ENCODE measurements at regions not wholly inside any gene's neighbourhood (a gene's known extent, or its start where the extent isn't known, plus 50 kb on each side); places are given as distances from the start of the nearest gene placed in this dataset.

DNA sequence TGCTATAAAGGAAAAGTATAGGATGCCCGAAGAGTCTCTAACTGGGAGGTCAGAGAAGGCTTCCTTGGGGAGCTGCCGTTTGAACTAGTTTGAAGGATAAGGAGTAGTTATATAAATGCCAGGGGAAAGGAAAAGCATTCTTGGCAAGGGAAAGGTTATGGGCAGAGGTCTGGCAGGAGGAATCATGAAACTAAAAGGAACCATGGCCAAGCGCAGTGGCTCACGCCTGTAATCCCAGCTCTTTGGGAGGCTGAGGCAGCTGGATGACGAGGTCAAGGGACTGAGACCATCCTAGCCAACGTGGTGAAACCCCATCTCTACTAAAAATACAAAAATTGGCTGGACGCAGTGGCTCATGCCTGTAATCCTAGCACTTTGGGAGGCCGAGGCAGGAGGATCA lies 66.8 kb upstream of the EPCAM start:
- Histone ChIP-seq H3K27me3 (no peaks in the 10 kb centered on the region), H3K27ac (no peak overlapping the region), H3K4me3 (no peak overlapping the region), H3K36me3 (no peaks in the 10 kb centered on the region), H3K4me1 (peaks cover 0 to 73% (median 0%) of the 10 kb centered on the region in 9 donors), H3K9me3 (no peaks in the 10 kb centered on the region)
- TF ChIP-seq, protein P1, sequence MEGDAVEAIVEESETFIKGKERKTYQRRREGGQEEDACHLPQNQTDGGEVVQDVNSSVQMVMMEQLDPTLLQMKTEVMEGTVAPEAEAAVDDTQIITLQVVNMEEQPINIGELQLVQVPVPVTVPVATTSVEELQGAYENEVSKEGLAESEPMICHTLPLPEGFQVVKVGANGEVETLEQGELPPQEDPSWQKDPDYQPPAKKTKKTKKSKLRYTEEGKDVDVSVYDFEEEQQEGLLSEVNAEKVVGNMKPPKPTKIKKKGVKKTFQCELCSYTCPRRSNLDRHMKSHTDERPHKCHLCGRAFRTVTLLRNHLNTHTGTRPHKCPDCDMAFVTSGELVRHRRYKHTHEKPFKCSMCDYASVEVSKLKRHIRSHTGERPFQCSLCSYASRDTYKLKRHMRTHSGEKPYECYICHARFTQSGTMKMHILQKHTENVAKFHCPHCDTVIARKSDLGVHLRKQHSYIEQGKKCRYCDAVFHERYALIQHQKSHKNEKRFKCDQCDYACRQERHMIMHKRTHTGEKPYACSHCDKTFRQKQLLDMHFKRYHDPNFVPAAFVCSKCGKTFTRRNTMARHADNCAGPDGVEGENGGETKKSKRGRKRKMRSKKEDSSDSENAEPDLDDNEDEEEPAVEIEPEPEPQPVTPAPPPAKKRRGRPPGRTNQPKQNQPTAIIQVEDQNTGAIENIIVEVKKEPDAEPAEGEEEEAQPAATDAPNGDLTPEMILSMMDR (IDR thresholded peaks at IDR 0.05) = no peak
- WGBS, 2 donors = 78 to 86% methylated on average over 8 of the region's 8 CpGs
- no peak for DNase-seq
- no peak for ATAC-seq
- intact Hi-C loops (cut with DNase I) = no loop called here

DNA sequence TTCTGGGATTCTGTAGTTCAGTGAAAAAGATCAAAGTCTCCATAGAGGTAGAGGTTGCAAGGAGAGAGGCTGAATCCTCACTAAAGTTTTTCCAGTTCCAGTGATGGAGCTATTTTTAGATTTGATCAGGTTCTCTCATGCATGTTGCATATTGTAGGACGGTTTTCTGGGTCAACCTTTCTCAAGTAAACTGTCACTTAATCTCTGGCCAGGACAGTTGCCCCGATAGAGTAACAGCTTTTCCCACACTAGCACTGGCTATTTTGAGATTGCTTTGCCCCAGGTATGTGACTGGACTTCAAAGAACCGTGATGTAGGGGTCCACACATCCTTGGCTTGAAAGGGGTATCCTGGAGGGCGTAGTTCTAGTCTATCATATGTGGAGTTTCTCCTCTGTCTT lies 67.4 kb upstream of the EPCAM start:
- WGBS, 2 donors = 75 to 84% methylated on average over 4 of the region's 4 CpGs
- Histone ChIP-seq H3K9me3 (no peaks in the 10 kb centered on the region), H3K4me3 (no peak overlapping the region), H3K27me3 (no peaks in the 10 kb centered on the region), H3K4me1 (peaks cover 0 to 73% (median 0%) of the 10 kb centered on the region in 9 donors), H3K27ac (peak overlapping the region in 1 of 10 donors; percentile 77), H3K36me3 (no peaks in the 10 kb centered on the region)
- TF ChIP-seq, protein P1 (IDR thresholded peaks at IDR 0.05) = no peak
- ATAC-seq (no peak), DNase-seq (no peak)
- intact Hi-C loops (cut with DNase I) = no loop called here

DNA sequence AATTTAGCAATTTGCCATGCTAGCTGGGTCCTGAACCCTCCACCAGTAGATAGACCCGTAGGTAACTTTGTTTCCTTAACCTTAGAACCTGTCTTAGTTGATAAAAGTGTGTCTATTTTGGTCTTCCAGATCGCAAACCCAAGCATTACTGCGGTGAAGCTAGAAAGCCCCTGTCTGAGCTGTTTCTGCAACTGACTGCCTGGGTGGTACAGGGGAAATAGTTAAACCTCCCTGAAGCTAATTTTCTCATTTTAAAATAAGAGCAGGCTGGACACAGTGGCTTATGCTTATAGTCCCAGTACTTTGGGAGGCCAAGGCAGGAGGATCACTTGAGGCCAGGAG lies 67.9 kb upstream of the EPCAM start:
- no peak for DNase-seq
- ATAC-seq = no peak
- peak overlapping the region in 1 of 10 donors; percentile 77 for H3K27ac ChIP-seq
- no peaks in the 10 kb centered on the region for H3K27me3 ChIP-seq
- no peak overlapping the region for H3K4me3 ChIP-seq
- intact Hi-C loops (cut with DNase I) = no loop called here
- whole genome bisulfite sequencing, 2 donors = 71 to 82% methylated on average over 3 of the region's 3 CpGs
- H3K9me3 ChIP-seq = no peaks in the 10 kb centered on the region
- H3K36me3 ChIP-seq = no peaks in the 10 kb centered on the region
- peaks cover 0 to 75% (median 0%) of the 10 kb centered on the region in 9 donors for H3K4me1 ChIP-seq
- TF ChIP-seq, protein P1 (IDR thresholded peaks at IDR 0.05) = no peak

DNA sequence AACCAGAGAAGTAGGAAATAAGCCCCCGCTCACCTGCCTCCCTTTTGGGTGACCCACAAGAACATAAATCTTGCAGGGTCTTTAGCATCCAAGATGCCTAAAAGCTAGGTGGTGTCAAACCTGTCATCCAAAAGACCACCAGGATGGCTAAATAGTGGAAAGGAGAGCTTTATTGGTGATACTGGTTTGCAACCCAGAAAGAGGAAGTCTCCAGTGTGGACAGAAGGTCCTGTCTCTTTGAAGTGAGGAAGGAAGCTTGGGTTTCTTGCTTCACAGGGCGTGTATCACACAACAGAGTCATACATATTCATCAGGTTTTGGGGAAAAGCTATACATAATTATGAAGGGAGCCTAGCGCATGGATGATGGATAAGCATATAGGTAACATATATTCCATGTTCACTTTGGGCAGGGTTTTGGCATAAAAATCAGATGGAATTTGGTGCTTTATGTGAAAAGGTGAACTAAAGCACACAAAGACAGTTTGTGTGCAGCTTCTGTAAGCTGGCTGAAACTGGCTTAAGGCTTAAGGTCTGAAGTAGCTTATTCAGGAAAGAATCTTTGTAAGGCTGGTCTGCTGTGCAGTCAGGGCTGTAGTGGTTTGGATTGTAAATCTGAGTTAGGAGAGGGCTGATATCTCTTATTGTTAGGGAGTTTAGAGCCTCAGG lies 68.4 kb upstream of the EPCAM start:
- Histone ChIP-seq H3K4me1 (peaks cover 0 to 75% (median 0%) of the 10 kb centered on the region in 9 donors), H3K9me3 (no peaks in the 10 kb centered on the region), H3K4me3 (no peak overlapping the region), H3K36me3 (no peaks in the 10 kb centered on the region), H3K27me3 (no peaks in the 10 kb centered on the region), H3K27ac (peak overlapping the region in 1 of 10 donors; percentile 77)
- intact Hi-C loops (cut with DNase I) = no loop called here
- ATAC-seq (peak in 4 of 8 donors; percentile 48 to 69 (median 55)), DNase-seq (no peak)
- 88 to 92% methylated on average over 3 of the region's 3 CpGs for WGBS, 2 donors
- TF ChIP-seq, protein P1 (IDR thresholded peaks at IDR 0.05) = no peak

All from heart right ventricle (tissue), 16 donors.